DND-41 (cell line): ENCODE measurements at regions not wholly inside any gene's neighbourhood (a gene's known extent, or its start where the extent isn't known, plus 50 kb on each side); places are given as distances from the start of the nearest gene placed in this dataset.
"Not testable (repeated sequence)": the region's sequence is repeated elsewhere in the genome, so short reads cannot be mapped to it uniquely, and the experiment has no call there.

Source experiments
- ATAC-seq: fragments of 200-7000 bp; cut with Tn5 transposase; 3 replicates; pipeline ENCODE4 v1.9.1; 2021; ENCODE audit warnings: low read depth; ENCODE audit not compliant: insufficient read depth
- DNase-seq: peaks from one replicate; pipeline ENCODE4 v3.0.0-alpha.2; 2020
- H2AFZ ChIP-seq: 2 replicates; pipeline ENCODE4 v1.6.0; 2012; ENCODE audit warnings: low read depth, low read length
- H3K27ac ChIP-seq: 2 replicates; pipeline ENCODE4 v1.5.1; 2012; ENCODE audit warnings: low read length, inconsistent platforms
- H3K27me3 ChIP-seq: fragments of 200-600 bp; sonication (generic); 2 replicates; pipeline ENCODE4 v1.6.0; 2012; ENCODE audit warnings: low read length, mild to moderate bottlenecking, inconsistent platforms; ENCODE audit not compliant: insufficient read depth, poor library complexity
- H3K36me3 ChIP-seq: 2 replicates; pipeline ENCODE4 v1.5.1; 2012; ENCODE audit warnings: low read length, inconsistent platforms; ENCODE audit not compliant: insufficient read depth
- H3K4me1 ChIP-seq: 2 replicates; pipeline ENCODE4 v1.5.1; 2012; ENCODE audit warnings: mild to moderate bottlenecking, low read length; ENCODE audit not compliant: insufficient read depth
- H3K4me2 ChIP-seq: 2 replicates; pipeline ENCODE4 v1.6.0; 2012; ENCODE audit warnings: mild to moderate bottlenecking, moderate library complexity, low read length, inconsistent platforms; ENCODE audit not compliant: insufficient read depth
- H3K4me3 ChIP-seq, 2 experiments: fragments of 200-600 bp in 1 of 2; shearing (Covaris generic) in 1 of 2; 2 replicates each; pipeline ENCODE4 v1.5.1; 2012 to 2016; ENCODE audit warnings: inconsistent platforms in 2 of 2, low read length in 2 of 2, mild to moderate bottlenecking in 2 of 2, low read depth in 1 of 2, moderate library complexity in 1 of 2
- H3K79me2 ChIP-seq: 2 replicates; pipeline ENCODE4 v1.6.0; 2012; ENCODE audit warnings: low read length, inconsistent platforms; ENCODE audit not compliant: insufficient read depth
- H3K9ac ChIP-seq: 2 replicates; pipeline ENCODE4 v1.6.0; 2012; ENCODE audit warnings: low read depth, mild to moderate bottlenecking, inconsistent platforms, low read length, moderate library complexity
- H3K9me3 ChIP-seq: 2 replicates; pipeline ENCODE4 v1.5.1; 2012; ENCODE audit warnings: low read length, moderate library complexity, mild to moderate bottlenecking, inconsistent platforms; ENCODE audit not compliant: insufficient read depth, severe bottlenecking
- H4K20me1 ChIP-seq: 2 replicates; pipeline ENCODE4 v1.6.0; 2012; ENCODE audit warnings: low read length; ENCODE audit not compliant: insufficient read depth
- EZH2 ChIP-seq: IDR thresholded peaks from 3 replicates; pipeline ENCODE4 v1.6.1; 2012; ENCODE audit warnings: borderline replicate concordance, low read depth, mild to moderate bottlenecking, moderate library complexity, low read length, inconsistent platforms; ENCODE audit not compliant: severe bottlenecking
- TF ChIP-seq, protein P1 (sequence below): IDR thresholded peaks from 2 replicates; pipeline ENCODE4 v1.5.1; 2012; ENCODE audit warnings: borderline replicate concordance, low read length, moderate library complexity, mild to moderate bottlenecking; ENCODE audit not compliant: poor library complexity, severe bottlenecking; ENCODE audit errors: extremely low read depth

DNA sequence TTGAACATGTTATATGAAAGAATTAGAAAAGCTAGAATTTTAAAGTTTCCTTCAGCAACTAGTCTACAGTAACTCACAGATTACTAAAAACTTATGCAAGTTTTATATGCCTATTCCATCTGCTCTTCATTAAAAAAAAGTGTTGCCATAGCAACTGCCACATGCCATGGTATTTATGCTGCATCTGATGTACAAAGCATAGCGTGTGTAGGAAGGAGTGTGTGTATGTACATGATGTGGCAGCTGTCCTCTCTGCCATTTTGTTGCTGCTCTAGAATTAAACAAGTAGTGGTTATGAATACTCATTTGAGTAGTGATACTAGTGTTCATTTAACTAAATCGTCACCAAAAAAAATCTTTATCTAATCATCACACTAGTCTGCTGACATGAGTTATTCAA, 593.5 kb downstream of the CETN3 start:
- H3K79me2 ChIP-seq, result no peaks in the 10 kb centered on the region
- H3K4me3 ChIP-seq, result no peak overlapping the region
- no peaks in the 10 kb centered on the region for H4K20me1 ChIP-seq
- H3K4me1 ChIP-seq, result no peaks in the 10 kb centered on the region
- H3K9me3 ChIP-seq, result no peaks in the 10 kb centered on the region
- H2AFZ ChIP-seq, result no peak overlapping the region
- H3K4me2 ChIP-seq, result no peak overlapping the region
- ATAC-seq, result no peak
- DNase-seq, result no peak
- no peak for TF ChIP-seq EZH2
- TF ChIP-seq, protein P1, sequence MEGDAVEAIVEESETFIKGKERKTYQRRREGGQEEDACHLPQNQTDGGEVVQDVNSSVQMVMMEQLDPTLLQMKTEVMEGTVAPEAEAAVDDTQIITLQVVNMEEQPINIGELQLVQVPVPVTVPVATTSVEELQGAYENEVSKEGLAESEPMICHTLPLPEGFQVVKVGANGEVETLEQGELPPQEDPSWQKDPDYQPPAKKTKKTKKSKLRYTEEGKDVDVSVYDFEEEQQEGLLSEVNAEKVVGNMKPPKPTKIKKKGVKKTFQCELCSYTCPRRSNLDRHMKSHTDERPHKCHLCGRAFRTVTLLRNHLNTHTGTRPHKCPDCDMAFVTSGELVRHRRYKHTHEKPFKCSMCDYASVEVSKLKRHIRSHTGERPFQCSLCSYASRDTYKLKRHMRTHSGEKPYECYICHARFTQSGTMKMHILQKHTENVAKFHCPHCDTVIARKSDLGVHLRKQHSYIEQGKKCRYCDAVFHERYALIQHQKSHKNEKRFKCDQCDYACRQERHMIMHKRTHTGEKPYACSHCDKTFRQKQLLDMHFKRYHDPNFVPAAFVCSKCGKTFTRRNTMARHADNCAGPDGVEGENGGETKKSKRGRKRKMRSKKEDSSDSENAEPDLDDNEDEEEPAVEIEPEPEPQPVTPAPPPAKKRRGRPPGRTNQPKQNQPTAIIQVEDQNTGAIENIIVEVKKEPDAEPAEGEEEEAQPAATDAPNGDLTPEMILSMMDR, result no peak
- H3K27me3 ChIP-seq, result no peaks in the 10 kb centered on the region
- H3K36me3 ChIP-seq, result no peaks in the 10 kb centered on the region
- H3K9ac ChIP-seq, result no peak overlapping the region
- H3K27ac ChIP-seq, result no peak overlapping the region

DNA sequence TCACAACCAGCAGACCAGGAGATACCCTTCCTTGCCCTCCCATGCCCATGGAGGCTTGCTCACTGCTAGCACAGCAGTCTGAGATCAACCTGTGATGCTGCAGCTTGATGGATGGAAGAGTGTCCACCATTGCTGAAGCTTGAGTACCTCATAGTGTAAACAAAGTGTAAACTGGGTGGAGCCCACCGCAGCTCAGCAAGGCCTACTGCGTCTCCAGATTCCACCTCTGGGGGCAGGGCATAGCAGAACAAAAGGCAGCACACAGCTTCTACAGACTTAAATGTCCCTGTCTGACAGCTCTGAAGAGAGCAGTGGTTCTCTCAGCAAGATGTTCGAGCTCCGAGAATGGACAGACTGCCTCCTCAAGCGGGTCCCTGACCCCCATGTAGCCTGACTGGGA, 608.8 kb downstream of the CETN3 start:
- not testable (repeated sequence) for H4K20me1 ChIP-seq, H2AFZ ChIP-seq, H3K9me3 ChIP-seq, ATAC-seq, H3K4me2 ChIP-seq, H3K79me2 ChIP-seq, H3K27me3 ChIP-seq, H3K27ac ChIP-seq, H3K4me3 ChIP-seq, H3K9ac ChIP-seq, DNase-seq, H3K4me1 ChIP-seq, H3K36me3 ChIP-seq

DNA sequence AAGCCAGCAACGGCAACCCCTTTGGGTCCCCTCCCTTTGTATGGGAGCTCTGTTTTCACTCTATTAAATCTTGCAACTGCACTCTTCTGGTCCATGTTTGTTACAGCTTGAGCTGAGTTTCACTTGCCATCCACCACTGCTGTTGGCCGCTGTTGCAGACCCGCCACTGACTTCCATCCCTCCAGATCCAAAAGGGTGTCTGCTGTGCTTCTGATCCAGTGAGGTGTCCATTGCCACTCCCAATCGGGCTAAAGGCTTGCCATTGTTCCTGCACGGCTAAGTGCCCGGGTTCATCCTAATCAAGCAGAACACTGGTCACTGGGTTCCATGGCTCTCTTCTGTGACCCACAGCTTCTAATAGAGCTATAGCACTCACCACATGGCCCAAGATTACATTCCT, 615.1 kb downstream of the CETN3 start:
- not testable (repeated sequence) for H3K36me3 ChIP-seq, ATAC-seq, DNase-seq

DNA sequence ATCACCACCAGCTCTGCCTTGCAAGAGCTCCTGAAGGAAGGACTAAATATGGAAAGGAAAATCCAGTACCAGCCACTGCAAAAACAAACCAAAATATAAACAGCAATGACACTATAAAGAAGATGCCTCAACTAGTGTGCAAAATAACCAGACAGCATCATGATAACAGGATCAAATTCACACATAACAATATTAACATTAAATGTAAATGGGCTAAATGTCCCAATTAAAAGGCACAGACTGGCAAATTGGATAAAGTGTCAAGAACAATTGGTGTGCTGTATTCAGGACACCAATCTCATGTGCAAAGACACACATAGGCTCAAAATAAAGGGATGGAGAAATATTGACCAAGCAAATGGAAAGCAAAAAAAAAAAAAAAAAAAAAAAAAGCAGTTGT, 629.8 kb downstream of the CETN3 start:
- not testable (repeated sequence) for H3K9ac ChIP-seq, H3K27me3 ChIP-seq, H3K4me1 ChIP-seq, H3K9me3 ChIP-seq, H3K36me3 ChIP-seq, H3K79me2 ChIP-seq, H3K27ac ChIP-seq, ATAC-seq, H2AFZ ChIP-seq, H4K20me1 ChIP-seq, H3K4me3 ChIP-seq, H3K4me2 ChIP-seq, DNase-seq

More for the DNA sequence above, 615.1 kb downstream of the CETN3 start:
- not testable (repeated sequence) for H3K27ac ChIP-seq, H3K9ac ChIP-seq, H3K4me1 ChIP-seq, H3K4me3 ChIP-seq, H3K79me2 ChIP-seq, H4K20me1 ChIP-seq, H3K9me3 ChIP-seq, H2AFZ ChIP-seq, H3K27me3 ChIP-seq, H3K4me2 ChIP-seq

DNA sequence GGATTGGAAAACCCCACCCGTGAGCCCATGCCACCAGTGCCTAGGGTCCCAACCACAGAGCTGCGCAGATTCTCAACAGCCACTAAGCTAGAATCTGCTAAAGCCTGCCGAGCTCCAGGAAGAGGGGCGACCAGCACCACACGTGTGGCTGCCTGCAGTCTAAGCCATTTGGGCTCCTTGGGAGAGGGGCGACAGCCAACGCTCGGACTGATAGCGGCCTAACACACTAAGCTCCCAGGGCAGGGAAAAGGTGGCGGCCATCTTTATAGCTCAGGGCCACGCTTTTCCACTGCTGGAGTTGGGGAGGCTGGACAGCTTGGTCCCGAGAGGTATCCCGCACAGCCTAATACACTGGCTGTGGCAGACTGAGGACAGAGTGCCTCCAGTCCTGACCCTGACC, 631.8 kb downstream of the CETN3 start:
- Histone ChIP-seq H3K79me2 (no peaks in the 10 kb centered on the region), H3K4me2 (no peak overlapping the region), H4K20me1 (no peaks in the 10 kb centered on the region), H3K36me3 (no peaks in the 10 kb centered on the region), H3K4me3 (no peak overlapping the region), H3K9ac (no peak overlapping the region), H3K9me3 (peaks cover 2% of the 10 kb centered on the region), H3K4me1 (no peaks in the 10 kb centered on the region), H3K27ac (no peak overlapping the region), H2AFZ (no peak overlapping the region), H3K27me3 (no peaks in the 10 kb centered on the region)
- no peak for TF ChIP-seq EZH2
- TF ChIP-seq, protein P1, result no peak
- ATAC-seq (no peak), DNase-seq (no peak)
